ENCODE measurements at regions not wholly inside any gene's neighbourhood (a gene's known extent, or its start where the extent isn't known, plus 50 kb on each side); places are given as distances from the start of the nearest gene placed in this dataset.
"Not testable (repeated sequence)": the region's sequence is repeated elsewhere in the genome, so short reads cannot be mapped to it uniquely, and the experiment has no call there.

DNA sequence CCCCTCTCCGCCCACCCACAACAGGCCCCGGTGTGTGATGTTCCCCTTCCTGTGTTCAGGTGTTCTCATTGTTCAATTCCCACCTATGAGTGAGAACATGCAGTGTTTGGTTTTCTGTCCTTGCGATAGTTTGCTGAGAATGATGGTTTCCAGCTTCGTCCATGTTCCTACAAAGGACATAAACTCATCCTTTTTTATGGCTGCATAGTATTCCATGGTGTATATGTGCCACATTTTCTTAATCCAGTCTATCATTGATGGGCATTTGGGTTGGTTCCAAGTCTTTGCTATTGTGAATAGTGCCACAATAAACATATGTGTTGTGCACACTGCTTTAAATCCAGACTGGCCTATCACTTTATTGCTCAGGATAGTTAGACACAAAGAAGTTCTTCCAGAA, 309.1 kb downstream of the MTX2 start:
- not testable (repeated sequence) for TF ChIP-seq SP1 (IDR thresholded peaks at IDR 0.05); ZNF384 (IDR thresholded peaks at IDR 0.05); CTBP1 (IDR thresholded peaks at IDR 0.05; ENCODE audit: borderline replicate concordance); NFRKB (IDR thresholded peaks at IDR 0.05); ELF4 (IDR thresholded peaks at IDR 0.05); FOXA1 (IDR thresholded peaks at IDR 0.05); SUZ12 (IDR thresholded peaks at IDR 0.05); FOXK2 (IDR thresholded peaks at IDR 0.05); HDGF (IDR thresholded peaks at IDR 0.05; ENCODE audit: borderline replicate concordance); BHLHE40 (IDR thresholded peaks at IDR 0.05; ENCODE audit: borderline replicate concordance); LEF1 (IDR thresholded peaks at IDR 0.05; ENCODE audit: borderline replicate concordance); FOXM1 (IDR thresholded peaks at IDR 0.05; ENCODE audit: borderline replicate concordance); L3MBTL2 (conservative IDR thresholded peaks at IDR 0.05)

All from HEK293T (cell line).